ENCODE measurements at regions not wholly inside any gene's neighbourhood (a gene's known extent, or its start where the extent isn't known, plus 50 kb on each side); places are given as distances from the start of the nearest gene placed in this dataset.

- no peak overlapping the region for H3K4me3 ChIP-seq (ENCODE audit: low read depth, low read length)
- TF ChIP-seq CTCF (IDR thresholded peaks at IDR 0.05; ENCODE audit: insufficient read depth, low read depth, low read length) = no peak
- no peak for DNase-seq (ENCODE audit: low read depth)
Measured at GRCh38 chr4:30836231-30836630, 116.1 kb downstream of the PCDH7 start.

GRCh38 chr4:30837131-30837539, 117.0 kb downstream of the PCDH7 start:
- no peak for TF ChIP-seq CTCF (IDR thresholded peaks at IDR 0.05; ENCODE audit: insufficient read depth, low read depth, low read length)
- no peak for DNase-seq (ENCODE audit: low read depth)
- H3K4me3 ChIP-seq (ENCODE audit: low read depth, low read length) = no peak overlapping the region

GRCh38 chr4:30837861-30838260, 117.7 kb downstream of the PCDH7 start:
- no peak for DNase-seq (ENCODE audit: low read depth)

DNA sequence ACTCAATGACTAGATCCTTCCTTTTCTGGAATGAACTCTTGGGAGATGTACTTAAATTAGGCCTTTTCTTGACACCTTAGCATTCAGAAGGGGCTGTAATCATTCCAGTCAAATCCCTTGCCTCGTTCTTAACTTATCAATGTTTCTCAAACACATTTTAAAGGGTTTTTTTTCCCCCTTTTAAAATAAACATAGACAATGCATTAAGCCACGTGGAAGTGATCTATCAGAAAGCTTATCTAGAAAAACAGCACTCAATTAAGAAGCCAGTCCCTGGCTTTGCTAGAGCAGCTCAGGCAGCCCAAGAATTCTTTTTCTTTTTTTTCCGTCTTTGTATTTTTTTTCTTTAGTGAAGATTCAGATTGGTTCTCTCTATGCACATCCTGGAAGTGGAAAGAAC, 118.2 kb downstream of the PCDH7 start:
- DNase-seq (ENCODE audit: low read depth) = no peak
- TF ChIP-seq CTCF (IDR thresholded peaks at IDR 0.05; ENCODE audit: insufficient read depth, low read depth, low read length) = no peak
- H3K4me3 ChIP-seq (ENCODE audit: low read depth, low read length) = no peak overlapping the region

More at GRCh38 chr4:30837861-30838260, 117.7 kb downstream of the PCDH7 start:
- no peak overlapping the region for H3K4me3 ChIP-seq (ENCODE audit: low read depth, low read length)
- no peak for TF ChIP-seq CTCF (IDR thresholded peaks at IDR 0.05; ENCODE audit: insufficient read depth, low read depth, low read length)

DNA sequence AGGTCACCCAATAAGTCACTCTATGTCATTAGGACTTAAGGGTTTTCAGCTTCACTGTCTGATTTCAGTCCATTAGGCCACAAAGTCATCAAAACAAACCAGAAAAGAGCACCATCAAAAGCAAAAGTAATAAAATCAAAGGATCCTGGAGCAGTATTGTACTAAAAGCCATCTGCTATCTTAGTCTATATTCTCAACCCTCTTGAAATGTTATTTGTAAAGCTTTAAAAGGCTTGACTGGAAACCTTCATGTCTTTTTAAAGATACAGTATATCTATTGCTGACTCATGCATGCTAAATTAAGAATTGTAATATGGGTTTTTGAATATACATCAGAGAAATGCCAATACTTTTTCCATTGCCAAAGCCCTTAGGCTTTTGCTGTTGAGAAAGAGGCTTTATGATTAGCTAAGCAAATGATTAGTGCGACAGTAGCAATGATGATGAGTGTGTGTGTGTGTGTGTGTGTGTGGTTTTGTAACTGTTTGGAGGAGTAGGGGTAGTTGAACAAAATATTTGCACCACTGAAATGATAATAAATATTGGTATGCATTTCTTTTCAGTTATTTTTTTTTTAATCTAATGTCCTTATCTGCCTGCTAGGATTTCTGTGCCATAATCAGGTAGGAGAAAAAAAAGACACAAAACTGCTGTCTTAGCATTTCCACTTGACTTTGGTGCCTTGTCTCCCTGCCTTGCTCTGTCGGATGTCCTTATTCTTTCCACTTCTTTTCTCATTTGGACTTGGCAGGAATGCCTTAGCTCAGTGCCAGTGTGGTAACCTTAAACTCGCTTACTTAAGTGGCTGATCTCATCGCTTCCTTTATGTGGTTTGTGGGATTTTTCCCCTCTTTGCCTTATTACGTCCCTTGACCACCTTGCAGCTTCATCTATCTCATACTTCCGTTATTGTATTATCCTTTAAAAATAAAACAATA, 119.7 kb downstream of the PCDH7 start:
- DNase-seq (ENCODE audit: low read depth) = no peak
- H3K4me3 ChIP-seq (ENCODE audit: low read depth, low read length) = no peak overlapping the region
- TF ChIP-seq CTCF (IDR thresholded peaks at IDR 0.05; ENCODE audit: insufficient read depth, low read depth, low read length) = no peak

DNA sequence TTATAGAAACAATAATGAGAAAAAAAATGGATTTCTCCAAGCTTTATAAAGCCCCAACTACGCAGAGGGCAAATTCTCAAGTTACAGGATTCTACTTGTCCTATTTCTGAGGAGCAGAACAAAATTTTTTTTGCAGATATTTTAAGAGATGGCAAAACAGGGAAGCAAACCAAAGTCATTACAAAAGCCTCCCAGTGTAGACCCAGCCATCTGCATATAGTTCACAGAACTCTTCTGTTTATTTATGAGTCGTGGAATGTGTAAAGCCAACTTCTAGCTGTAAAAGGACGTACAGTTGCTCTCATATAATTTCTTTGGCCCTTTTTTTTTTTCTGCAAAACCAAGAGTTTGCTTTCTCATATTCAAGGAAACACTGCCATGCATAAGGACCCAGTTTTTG, 120.4 kb downstream of the PCDH7 start:
- TF ChIP-seq CTCF (IDR thresholded peaks at IDR 0.05; ENCODE audit: insufficient read depth, low read depth, low read length) = no peak
- no peak overlapping the region for H3K4me3 ChIP-seq (ENCODE audit: low read depth, low read length)
- no peak for DNase-seq (ENCODE audit: low read depth)
